ENCODE measurements at regions not wholly inside any gene's neighbourhood (a gene's known extent, or its start where the extent isn't known, plus 50 kb on each side); places are given as distances from the start of the nearest gene placed in this dataset.

- no peak for TF ChIP-seq CTCF (IDR thresholded peaks at IDR 0.05)
- TF ChIP-seq POLR2A (IDR thresholded peaks at IDR 0.05), result no peak
Measured at GRCh38 chr1:222370081-222370912, 177.6 kb downstream of the HHIPL2 start.

Measured in stomach (tissue), 4 donors.